ENCODE measurements at regions not wholly inside any gene's neighbourhood (a gene's known extent, or its start where the extent isn't known, plus 50 kb on each side); places are given as distances from the start of the nearest gene placed in this dataset.
"Not testable (repeated sequence)": the region's sequence is repeated elsewhere in the genome, so short reads cannot be mapped to it uniquely, and the experiment has no call there.

DNA sequence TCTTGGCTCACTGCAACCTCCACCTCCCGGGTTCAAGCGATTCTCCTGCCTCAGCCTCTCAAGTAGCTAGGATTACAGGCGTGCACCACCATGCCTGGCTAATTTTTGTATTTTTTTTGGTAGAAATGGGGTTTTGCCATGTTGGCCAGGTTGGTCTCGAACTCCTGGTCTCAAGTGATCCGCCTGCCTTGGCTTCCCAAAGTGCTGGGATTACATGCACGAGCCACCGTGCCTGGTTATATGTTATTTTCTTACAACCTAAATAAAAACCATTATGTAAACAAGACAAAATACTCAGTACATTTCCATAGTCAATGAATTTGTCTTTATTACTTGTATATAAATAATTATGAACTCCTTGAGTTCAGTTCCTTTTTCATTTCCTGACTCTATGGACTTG lies 75.7 kb upstream of the TPTE start:
- H4K20me1 ChIP-seq (ENCODE audit: insufficient read depth, low read length); H2AFZ ChIP-seq (ENCODE audit: low read length); H3K4me1 ChIP-seq (ENCODE audit: insufficient read depth, low read length, poor library complexity, severe bottlenecking); H3K9me2 ChIP-seq (ENCODE audit: insufficient read depth, low read length); H3K79me2 ChIP-seq (ENCODE audit: insufficient read depth, low read depth, low read length); POLR2A ChIA-PET; BruUV-seq (replicated peaks); H3K4me3 ChIP-seq (ENCODE audit: low read depth, low read length, poor library complexity, severe bottlenecking); H3K36me3 ChIP-seq (ENCODE audit: insufficient read depth, low read length); intact Hi-C loops (cut with micrococcal nuclease; ENCODE audit: unreplicated experiment); CTCF ChIA-PET (ENCODE audit: unreplicated experiment); H3K27ac ChIP-seq (ENCODE audit: low read depth, low read length, poor library complexity, severe bottlenecking); H3K4me2 ChIP-seq (ENCODE audit: low read length); DNase-seq (ENCODE audit: low spot score): not testable (repeated sequence)
- H3K9me3 ChIP-seq (ENCODE audit: low read length): peaks cover 27% of the 10 kb centered on the region

DNA sequence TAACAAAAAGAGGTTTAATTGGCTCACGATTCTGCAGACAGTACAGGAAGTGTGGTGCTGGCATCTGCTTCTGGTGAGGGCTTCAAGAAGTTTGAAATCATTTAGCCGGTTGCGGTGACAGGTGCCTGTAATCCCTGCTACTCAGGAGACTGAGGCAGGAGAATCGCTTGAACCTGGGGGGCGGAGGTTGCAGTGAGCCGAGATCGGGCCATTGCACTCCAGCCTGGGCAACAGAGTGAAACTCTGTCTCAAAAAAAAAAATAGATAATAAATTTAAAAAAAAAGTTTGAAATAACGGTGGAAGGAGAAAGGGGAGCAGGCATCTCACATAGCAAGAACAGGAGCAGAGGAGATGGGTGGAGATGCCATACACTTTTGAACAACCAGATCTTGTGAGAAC lies 71.9 kb upstream of the TPTE start:
- H3K4me3 ChIP-seq (ENCODE audit: low read depth, low read length, poor library complexity, severe bottlenecking); H3K9me2 ChIP-seq (ENCODE audit: insufficient read depth, low read length); H3K4me2 ChIP-seq (ENCODE audit: low read length); H2AFZ ChIP-seq (ENCODE audit: low read length); H3K27ac ChIP-seq (ENCODE audit: low read depth, low read length, poor library complexity, severe bottlenecking); DNase-seq (ENCODE audit: low spot score); H3K36me3 ChIP-seq (ENCODE audit: insufficient read depth, low read length); H3K79me2 ChIP-seq (ENCODE audit: insufficient read depth, low read depth, low read length); intact Hi-C loops (cut with micrococcal nuclease; ENCODE audit: unreplicated experiment); BruUV-seq (replicated peaks); CTCF ChIA-PET (ENCODE audit: unreplicated experiment); H3K4me1 ChIP-seq (ENCODE audit: insufficient read depth, low read length, poor library complexity, severe bottlenecking); POLR2A ChIA-PET; H4K20me1 ChIP-seq (ENCODE audit: insufficient read depth, low read length): not testable (repeated sequence)
- peaks cover 28% of the 10 kb centered on the region for H3K9me3 ChIP-seq (ENCODE audit: low read length)

DNA sequence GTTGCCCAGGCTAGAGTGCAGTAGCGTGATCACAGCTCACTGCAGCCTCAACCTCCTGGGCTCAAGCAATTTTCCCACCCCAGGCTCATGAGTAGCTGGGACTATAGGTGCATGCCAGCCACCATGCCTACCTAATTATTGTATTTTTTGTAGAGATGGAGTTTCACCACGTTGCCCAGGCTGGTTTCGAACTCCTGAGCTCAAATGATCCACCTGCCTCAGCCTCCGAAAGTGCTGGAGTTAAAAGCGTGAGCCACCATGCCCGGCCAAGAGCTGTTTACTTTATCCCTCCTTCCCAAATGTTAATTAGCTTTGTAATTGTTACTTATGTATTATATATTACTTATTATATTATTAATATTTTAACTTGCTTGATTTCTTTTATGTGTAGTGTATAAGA lies 70.1 kb upstream of the TPTE start:
- BruUV-seq (replicated peaks); CTCF ChIA-PET (ENCODE audit: unreplicated experiment); intact Hi-C loops (cut with micrococcal nuclease; ENCODE audit: unreplicated experiment); H4K20me1 ChIP-seq (ENCODE audit: insufficient read depth, low read length); H3K27ac ChIP-seq (ENCODE audit: low read depth, low read length, poor library complexity, severe bottlenecking); POLR2A ChIA-PET; DNase-seq (ENCODE audit: low spot score); H3K79me2 ChIP-seq (ENCODE audit: insufficient read depth, low read depth, low read length); H3K4me3 ChIP-seq (ENCODE audit: low read depth, low read length, poor library complexity, severe bottlenecking); H3K36me3 ChIP-seq (ENCODE audit: insufficient read depth, low read length); H3K4me2 ChIP-seq (ENCODE audit: low read length); H3K4me1 ChIP-seq (ENCODE audit: insufficient read depth, low read length, poor library complexity, severe bottlenecking); H2AFZ ChIP-seq (ENCODE audit: low read length); H3K9me2 ChIP-seq (ENCODE audit: insufficient read depth, low read length): not testable (repeated sequence)
- H3K9me3 ChIP-seq (ENCODE audit: low read length): peaks cover 38% of the 10 kb centered on the region

DNA sequence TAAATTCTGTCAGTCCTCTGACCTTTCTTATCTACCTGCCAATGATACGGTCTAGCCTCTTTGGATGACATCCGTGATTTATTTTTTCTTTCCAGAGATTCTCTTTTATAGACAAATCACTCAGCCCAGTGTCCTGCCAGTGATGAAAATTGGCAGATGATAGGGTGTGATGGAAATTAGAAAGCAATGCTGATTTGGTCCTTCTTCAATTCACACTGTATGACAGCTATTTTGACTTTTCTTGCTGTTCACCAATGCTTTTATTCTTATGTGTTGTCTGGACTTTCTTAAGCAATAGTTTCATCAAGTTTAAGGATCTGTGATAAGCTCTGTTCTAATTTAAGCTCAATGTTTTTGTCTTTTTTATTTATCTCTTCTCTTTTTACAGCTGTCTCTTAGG lies 63.6 kb upstream of the TPTE start:
- H3K27ac ChIP-seq (ENCODE audit: low read depth, low read length, poor library complexity, severe bottlenecking); H3K4me2 ChIP-seq (ENCODE audit: low read length); H3K36me3 ChIP-seq (ENCODE audit: insufficient read depth, low read length); H3K79me2 ChIP-seq (ENCODE audit: insufficient read depth, low read depth, low read length); H3K4me1 ChIP-seq (ENCODE audit: insufficient read depth, low read length, poor library complexity, severe bottlenecking); DNase-seq (ENCODE audit: low spot score); POLR2A ChIA-PET; H2AFZ ChIP-seq (ENCODE audit: low read length); H3K4me3 ChIP-seq (ENCODE audit: low read depth, low read length, poor library complexity, severe bottlenecking); intact Hi-C loops (cut with micrococcal nuclease; ENCODE audit: unreplicated experiment); H3K9me2 ChIP-seq (ENCODE audit: insufficient read depth, low read length); BruUV-seq (replicated peaks); CTCF ChIA-PET (ENCODE audit: unreplicated experiment); H4K20me1 ChIP-seq (ENCODE audit: insufficient read depth, low read length): not testable (repeated sequence)
- H3K9me3 ChIP-seq (ENCODE audit: low read length): peaks cover 52% of the 10 kb centered on the region

DNA sequence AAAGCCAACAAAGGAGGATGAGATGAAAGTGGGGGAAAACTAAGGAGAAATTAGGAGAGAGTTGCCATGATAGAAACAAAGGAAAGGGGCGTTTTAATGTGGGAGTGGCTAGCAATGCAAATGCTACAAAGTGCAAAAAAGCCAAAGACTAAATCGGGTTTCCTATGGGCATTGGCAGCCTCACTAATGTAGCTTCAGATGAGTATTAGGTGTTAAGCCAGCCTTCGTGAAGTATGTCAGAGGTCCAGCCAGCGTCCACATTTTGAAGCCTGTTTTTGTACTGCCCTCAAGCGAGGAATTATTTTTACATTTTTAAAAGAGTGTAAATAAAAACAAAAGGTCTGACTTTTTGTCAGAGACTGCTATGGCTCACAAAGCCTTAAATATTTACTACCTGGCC lies 60.4 kb upstream of the TPTE start:
- H3K27ac ChIP-seq (ENCODE audit: low read depth, low read length, poor library complexity, severe bottlenecking); H3K4me2 ChIP-seq (ENCODE audit: low read length); POLR2A ChIA-PET; BruUV-seq (replicated peaks); H3K4me3 ChIP-seq (ENCODE audit: low read depth, low read length, poor library complexity, severe bottlenecking); DNase-seq (ENCODE audit: low spot score); H3K9me2 ChIP-seq (ENCODE audit: insufficient read depth, low read length); CTCF ChIA-PET (ENCODE audit: unreplicated experiment); H3K79me2 ChIP-seq (ENCODE audit: insufficient read depth, low read depth, low read length); H2AFZ ChIP-seq (ENCODE audit: low read length); H4K20me1 ChIP-seq (ENCODE audit: insufficient read depth, low read length); H3K4me1 ChIP-seq (ENCODE audit: insufficient read depth, low read length, poor library complexity, severe bottlenecking); H3K36me3 ChIP-seq (ENCODE audit: insufficient read depth, low read length); intact Hi-C loops (cut with micrococcal nuclease; ENCODE audit: unreplicated experiment): not testable (repeated sequence)
- H3K9me3 ChIP-seq (ENCODE audit: low read length): peaks cover 69% of the 10 kb centered on the region

DNA sequence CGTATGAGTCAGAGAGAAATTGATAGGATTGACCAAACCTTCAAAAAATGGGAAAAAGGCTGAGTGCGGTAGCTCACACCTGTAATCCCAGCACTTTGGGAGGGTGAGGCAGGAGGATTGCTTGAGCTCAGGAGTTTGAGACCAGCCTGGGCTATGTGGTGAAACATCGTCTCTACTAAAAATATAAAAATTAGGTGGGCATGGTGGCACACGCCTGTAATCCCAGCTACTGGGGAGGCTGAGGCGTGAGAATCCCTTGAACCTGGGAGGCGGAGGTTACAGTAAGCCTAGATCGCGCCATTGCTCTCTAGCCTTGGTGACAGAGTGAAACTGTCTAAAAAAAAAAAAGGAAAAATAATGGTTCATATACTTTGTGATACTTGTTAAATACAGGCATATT lies 59.9 kb upstream of the TPTE start:
- CTCF ChIA-PET (ENCODE audit: unreplicated experiment); H3K4me2 ChIP-seq (ENCODE audit: low read length); DNase-seq (ENCODE audit: low spot score); H4K20me1 ChIP-seq (ENCODE audit: insufficient read depth, low read length); H2AFZ ChIP-seq (ENCODE audit: low read length); H3K9me2 ChIP-seq (ENCODE audit: insufficient read depth, low read length); H3K4me1 ChIP-seq (ENCODE audit: insufficient read depth, low read length, poor library complexity, severe bottlenecking); H3K36me3 ChIP-seq (ENCODE audit: insufficient read depth, low read length); H3K4me3 ChIP-seq (ENCODE audit: low read depth, low read length, poor library complexity, severe bottlenecking); H3K79me2 ChIP-seq (ENCODE audit: insufficient read depth, low read depth, low read length); POLR2A ChIA-PET; intact Hi-C loops (cut with micrococcal nuclease; ENCODE audit: unreplicated experiment); BruUV-seq (replicated peaks); H3K27ac ChIP-seq (ENCODE audit: low read depth, low read length, poor library complexity, severe bottlenecking): not testable (repeated sequence)
- H3K9me3 ChIP-seq (ENCODE audit: low read length): peaks cover 74% of the 10 kb centered on the region

Measured in OCI-LY7 (cell line).